Neural crest cell (in vitro differentiated cells): ENCODE measurements at regions not wholly inside any gene's neighbourhood (a gene's known extent, or its start where the extent isn't known, plus 50 kb on each side); places are given as distances from the start of the nearest gene placed in this dataset.
A peak's percentile ranks its signal among the peaks of the same experiment; 100 is the strongest.
"Not testable (repeated sequence)": the region's sequence is repeated elsewhere in the genome, so short reads cannot be mapped to it uniquely, and the experiment has no call there.

Experiments
- DNase-seq: peaks from one replicate; pipeline ENCODE4 v3.0.0; 2021; ENCODE audit warnings: low read depth, mixed read lengths, low spot score
- H3K27ac Mint-ChIP-seq: one replicate; pipeline ENCODE4 v1.8.0; 2021; ENCODE audit warnings: mild to moderate bottlenecking, mixed read lengths; ENCODE audit not compliant: unreplicated experiment
- H3K27me3 Mint-ChIP-seq: 2 replicates; pipeline ENCODE4 v1.8.0; 2021; ENCODE audit warnings: low read depth, mild to moderate bottlenecking, mixed read lengths
- H3K36me3 Mint-ChIP-seq: 2 replicates; pipeline ENCODE4 v1.8.0; 2021; ENCODE audit warnings: low read depth, mild to moderate bottlenecking, mixed read lengths
- H3K4me1 Mint-ChIP-seq: 2 replicates; pipeline ENCODE4 v1.8.0; 2021; ENCODE audit warnings: mixed read lengths
- H3K4me3 Mint-ChIP-seq: one replicate; pipeline ENCODE4 v1.8.0; 2021; ENCODE audit warnings: mild to moderate bottlenecking, mixed read lengths
- H3K9me3 Mint-ChIP-seq: 2 replicates; pipeline ENCODE4 v1.8.0; 2021; ENCODE audit warnings: mixed read lengths
- CTCF ChIP-seq: fragments of 200-600 bp; sonication (generic); conservative IDR thresholded peaks from 2 replicates; pipeline ENCODE4 v1.5.0; 2021; ENCODE audit warnings: antibody characterized with exemption, mild to moderate bottlenecking

- no peaks in the 10 kb centered on the region for H3K36me3 Mint-ChIP-seq
- no peak for TF ChIP-seq CTCF
Observed at GRCh38 chr6:86205980-86206379, 563.3 kb upstream of the SYNCRIP start.

GRCh38 chr6:86203044-86203443 lies 560.4 kb upstream of the SYNCRIP start:
- DNase-seq: no peak
- Mint-ChIP-seq H3K9me3 (peaks cover 3% of the 10 kb centered on the region), H3K4me1 (no peaks in the 10 kb centered on the region), H3K27ac (no peak overlapping the region), H3K36me3 (no peaks in the 10 kb centered on the region), H3K27me3 (peaks cover 6% of the 10 kb centered on the region), H3K4me3 (no peak overlapping the region)
- no peak for TF ChIP-seq CTCF

More at GRCh38 chr6:86205980-86206379, 563.3 kb upstream of the SYNCRIP start:
- H3K27ac Mint-ChIP-seq: no peak overlapping the region
- no peak for DNase-seq
- H3K4me3 Mint-ChIP-seq: no peak overlapping the region
- H3K9me3 Mint-ChIP-seq: peaks cover 3% of the 10 kb centered on the region
- H3K27me3 Mint-ChIP-seq: peaks cover 6% of the 10 kb centered on the region
- no peaks in the 10 kb centered on the region for H3K4me1 Mint-ChIP-seq

GRCh38 chr6:86193821-86194220 lies 551.1 kb upstream of the SYNCRIP start:
- H3K9me3 Mint-ChIP-seq: peaks cover 4% of the 10 kb centered on the region
- H3K27me3 Mint-ChIP-seq: no peaks in the 10 kb centered on the region
- H3K27ac Mint-ChIP-seq: no peak overlapping the region
- no peaks in the 10 kb centered on the region for H3K36me3 Mint-ChIP-seq
- no peak for DNase-seq
- no peak overlapping the region for H3K4me3 Mint-ChIP-seq
- no peaks in the 10 kb centered on the region for H3K4me1 Mint-ChIP-seq
- TF ChIP-seq CTCF: no peak

- Mint-ChIP-seq H3K36me3 (no peaks in the 10 kb centered on the region), H3K27ac (no peak overlapping the region), H3K9me3 (peaks cover 4% of the 10 kb centered on the region), H3K27me3 (peaks cover 6% of the 10 kb centered on the region), H3K4me3 (no peak overlapping the region), H3K4me1 (no peaks in the 10 kb centered on the region)
- DNase-seq: no peak
- peak; percentile 59 for TF ChIP-seq CTCF
Observed at GRCh38 chr6:86192123-86192522, 549.4 kb upstream of the SYNCRIP start.

GRCh38 chr6:86175149-86175548 lies 532.5 kb upstream of the SYNCRIP start:
- peaks cover 31% of the 10 kb centered on the region for H3K27me3 Mint-ChIP-seq
- not testable (repeated sequence) for H3K9me3 Mint-ChIP-seq, H3K36me3 Mint-ChIP-seq, H3K27ac Mint-ChIP-seq, H3K4me3 Mint-ChIP-seq, H3K4me1 Mint-ChIP-seq
- peak; percentile 8 for DNase-seq
- peak; percentile 60 for TF ChIP-seq CTCF

- H3K4me1 Mint-ChIP-seq: no peaks in the 10 kb centered on the region
- H3K4me3 Mint-ChIP-seq: no peak overlapping the region
- no peak overlapping the region for H3K27ac Mint-ChIP-seq
- no peak for TF ChIP-seq CTCF
- H3K36me3 Mint-ChIP-seq: no peaks in the 10 kb centered on the region
- H3K9me3 Mint-ChIP-seq: no peaks in the 10 kb centered on the region
- no peak for DNase-seq
- H3K27me3 Mint-ChIP-seq: no peaks in the 10 kb centered on the region
Observed at GRCh38 chr6:86154852-86155251, 512.2 kb upstream of the SYNCRIP start.
